ENCODE measurements at regions not wholly inside any gene's neighbourhood (a gene's known extent, or its start where the extent isn't known, plus 50 kb on each side); places are given as distances from the start of the nearest gene placed in this dataset.

DNA sequence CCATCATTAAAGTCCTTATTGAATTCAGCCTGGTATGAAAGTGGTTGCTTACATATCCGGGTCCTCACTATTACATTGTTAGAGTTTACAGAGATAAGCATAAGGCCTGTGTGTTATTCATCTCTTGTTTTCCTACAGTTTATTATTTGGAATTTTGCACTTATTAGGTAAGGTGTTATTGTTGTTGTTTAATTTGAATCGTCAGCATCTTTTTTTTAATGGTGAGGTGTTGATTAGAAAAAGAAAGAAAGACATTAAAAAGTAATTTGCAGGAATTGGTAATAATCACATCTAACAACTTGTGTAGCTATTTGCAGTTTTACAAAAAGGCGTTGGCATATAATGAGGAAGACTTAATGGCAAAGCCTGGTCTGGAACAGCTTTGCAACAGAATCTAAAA, 158.6 kb downstream of the SAMD5 start:
- Histone ChIP-seq H3K27me3 (ENCODE audit: control insufficient read depth in 2 of 2, insufficient read depth in 2 of 2, low read length in 2 of 2) (no peaks in the 10 kb centered on the region), H3K27ac (ENCODE audit: low read depth in 2 of 2, low read length in 2 of 2) (no peak overlapping the region), H3K9ac (ENCODE audit: low read depth in 1 of 2, low read length in 2 of 2) (no peak overlapping the region), H3K4me1 (ENCODE audit: control insufficient read depth in 2 of 2, insufficient read depth in 2 of 2, low read length in 2 of 2) (no peaks in the 10 kb centered on the region), H3K4me3 (ENCODE audit: low read length in 2 of 2) (no peak overlapping the region), H3K36me3 (ENCODE audit: control insufficient read depth in 2 of 2, insufficient read depth in 2 of 2, low read length in 2 of 2) (no peaks in the 10 kb centered on the region), H3K9me3 (ENCODE audit: control insufficient read depth in 2 of 2, low read length in 2 of 2) (peaks cover 0 to 2% of the 10 kb centered on the region in 2 donors)

DNA sequence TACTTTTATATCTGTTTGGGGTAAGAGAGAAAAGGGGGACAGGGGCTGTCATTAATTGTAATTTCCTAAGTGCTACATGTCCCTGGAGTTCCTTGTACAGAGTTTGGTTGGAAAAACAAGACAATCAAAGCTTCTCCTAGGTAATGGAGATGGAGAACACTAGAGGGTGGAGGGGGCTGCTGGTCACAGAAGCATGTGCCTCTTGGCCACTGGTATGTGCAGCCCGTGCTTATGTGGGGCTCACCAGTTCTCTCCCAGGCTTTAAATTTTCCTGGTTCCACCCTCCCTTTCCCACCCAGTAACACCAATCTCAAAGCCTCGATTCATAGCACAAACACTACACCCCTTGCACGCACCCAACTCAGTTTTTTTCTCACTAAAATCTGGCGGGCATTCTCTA, 165.6 kb downstream of the SAMD5 start:
- Histone ChIP-seq H3K9ac (ENCODE audit: low read depth in 1 of 2, low read length in 2 of 2) (no peak overlapping the region), H3K27me3 (ENCODE audit: control insufficient read depth in 2 of 2, insufficient read depth in 2 of 2, low read length in 2 of 2) (no peaks in the 10 kb centered on the region), H3K36me3 (ENCODE audit: control insufficient read depth in 2 of 2, insufficient read depth in 2 of 2, low read length in 2 of 2) (no peaks in the 10 kb centered on the region), H3K9me3 (ENCODE audit: control insufficient read depth in 2 of 2, low read length in 2 of 2) (peaks cover 0 to under 1% of the 10 kb centered on the region in 2 donors), H3K4me3 (ENCODE audit: low read length in 2 of 2) (no peak overlapping the region), H3K27ac (ENCODE audit: low read depth in 2 of 2, low read length in 2 of 2) (no peak overlapping the region), H3K4me1 (ENCODE audit: control insufficient read depth in 2 of 2, insufficient read depth in 2 of 2, low read length in 2 of 2) (no peaks in the 10 kb centered on the region)

DNA sequence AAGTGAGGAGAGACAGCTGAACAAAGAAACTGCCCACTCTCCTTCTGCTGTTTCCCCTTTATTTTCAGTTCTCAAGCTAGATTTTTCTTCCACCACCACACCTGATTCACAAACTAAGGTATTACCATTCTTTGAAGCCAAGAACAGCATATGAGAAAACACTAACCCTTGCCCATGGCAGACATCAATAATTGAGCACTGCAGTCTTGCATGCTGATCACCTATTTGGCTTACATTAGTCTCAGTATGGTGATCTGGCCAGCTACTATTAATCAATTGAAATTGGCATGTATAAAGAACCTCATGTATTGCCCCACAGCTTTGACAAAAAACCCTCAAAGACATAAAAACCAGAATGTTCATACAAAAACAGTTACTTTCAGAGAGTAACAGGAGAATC, 166.3 kb downstream of the SAMD5 start:
- Histone ChIP-seq H3K4me3 (ENCODE audit: low read length in 2 of 2) (no peak overlapping the region), H3K9me3 (ENCODE audit: control insufficient read depth in 2 of 2, low read length in 2 of 2) (no peaks in the 10 kb centered on the region), H3K36me3 (ENCODE audit: control insufficient read depth in 2 of 2, insufficient read depth in 2 of 2, low read length in 2 of 2) (no peaks in the 10 kb centered on the region), H3K27me3 (ENCODE audit: control insufficient read depth in 2 of 2, insufficient read depth in 2 of 2, low read length in 2 of 2) (no peaks in the 10 kb centered on the region), H3K27ac (ENCODE audit: low read depth in 2 of 2, low read length in 2 of 2) (no peak overlapping the region), H3K4me1 (ENCODE audit: control insufficient read depth in 2 of 2, insufficient read depth in 2 of 2, low read length in 2 of 2) (no peaks in the 10 kb centered on the region), H3K9ac (ENCODE audit: low read depth in 1 of 2, low read length in 2 of 2) (no peak overlapping the region)

DNA sequence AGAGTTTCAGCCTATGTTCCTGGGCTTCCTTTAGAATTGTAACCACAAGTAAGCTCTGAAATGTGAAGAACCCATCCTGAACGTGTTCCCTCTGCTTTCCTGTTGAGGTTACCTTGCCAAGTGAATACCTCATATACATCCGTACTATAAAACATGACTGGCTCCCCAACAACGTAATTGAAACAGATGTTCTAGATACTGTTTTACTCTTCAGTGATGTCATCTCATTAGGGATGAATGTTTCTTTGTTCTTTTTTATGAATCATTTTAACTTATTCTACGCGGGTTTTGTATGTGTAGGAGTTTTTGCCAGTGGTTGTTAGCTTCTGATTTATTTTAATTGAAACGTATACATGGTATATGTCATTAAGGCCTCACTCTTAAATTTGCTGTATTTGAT, 166.8 kb downstream of the SAMD5 start:
- Histone ChIP-seq H3K27ac (ENCODE audit: low read depth in 2 of 2, low read length in 2 of 2) (no peak overlapping the region), H3K9ac (ENCODE audit: low read depth in 1 of 2, low read length in 2 of 2) (no peak overlapping the region), H3K4me1 (ENCODE audit: control insufficient read depth in 2 of 2, insufficient read depth in 2 of 2, low read length in 2 of 2) (no peaks in the 10 kb centered on the region), H3K4me3 (ENCODE audit: low read length in 2 of 2) (no peak overlapping the region), H3K9me3 (ENCODE audit: control insufficient read depth in 2 of 2, low read length in 2 of 2) (no peaks in the 10 kb centered on the region), H3K36me3 (ENCODE audit: control insufficient read depth in 2 of 2, insufficient read depth in 2 of 2, low read length in 2 of 2) (no peaks in the 10 kb centered on the region), H3K27me3 (ENCODE audit: control insufficient read depth in 2 of 2, insufficient read depth in 2 of 2, low read length in 2 of 2) (no peaks in the 10 kb centered on the region)

DNA sequence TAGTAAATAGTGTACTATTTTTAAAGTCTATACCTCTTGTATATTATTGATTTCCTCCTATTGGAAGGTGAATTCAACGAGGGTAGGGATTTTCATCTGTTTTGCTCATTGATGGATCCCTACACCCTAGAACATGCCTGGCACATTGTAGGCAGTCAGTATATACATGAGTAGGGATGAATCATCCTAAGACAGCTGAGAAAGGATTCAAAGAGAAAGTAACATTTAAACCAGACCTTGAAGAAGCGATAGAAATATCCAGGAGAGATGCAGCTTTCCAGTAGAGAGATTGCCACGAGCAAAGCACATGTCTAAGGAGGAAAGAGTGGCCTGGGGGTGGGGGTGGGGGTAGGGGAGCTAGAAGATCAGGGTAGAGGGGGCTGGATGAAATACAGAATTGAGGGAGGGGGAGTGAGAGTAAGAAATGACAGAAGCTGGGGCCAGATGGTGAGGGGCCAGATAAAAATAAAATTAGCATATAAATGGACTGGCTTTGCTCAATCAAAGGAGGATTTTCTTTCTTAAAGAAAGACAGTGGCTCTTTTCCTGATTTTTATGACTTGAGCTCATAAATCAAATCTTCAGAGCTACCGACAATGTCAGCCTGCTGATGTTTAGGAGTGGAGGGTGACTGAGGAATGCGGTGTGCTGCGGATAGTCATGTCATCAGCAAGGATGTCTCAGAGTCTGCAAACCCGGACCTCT, 168.2 kb downstream of the SAMD5 start:
- no peaks in the 10 kb centered on the region for H3K4me1 ChIP-seq (ENCODE audit: control insufficient read depth in 2 of 2, insufficient read depth in 2 of 2, low read length in 2 of 2)
- no peaks in the 10 kb centered on the region for H3K9me3 ChIP-seq (ENCODE audit: control insufficient read depth in 2 of 2, low read length in 2 of 2)
- H3K4me3 ChIP-seq (ENCODE audit: low read length in 2 of 2) = no peak overlapping the region
- H3K27me3 ChIP-seq (ENCODE audit: control insufficient read depth in 2 of 2, insufficient read depth in 2 of 2, low read length in 2 of 2) = no peaks in the 10 kb centered on the region
- H3K27ac ChIP-seq (ENCODE audit: low read depth in 2 of 2, low read length in 2 of 2) = no peak overlapping the region
- no peak overlapping the region for H3K9ac ChIP-seq (ENCODE audit: low read depth in 1 of 2, low read length in 2 of 2)
- H3K36me3 ChIP-seq (ENCODE audit: control insufficient read depth in 2 of 2, insufficient read depth in 2 of 2, low read length in 2 of 2) = no peaks in the 10 kb centered on the region

DNA sequence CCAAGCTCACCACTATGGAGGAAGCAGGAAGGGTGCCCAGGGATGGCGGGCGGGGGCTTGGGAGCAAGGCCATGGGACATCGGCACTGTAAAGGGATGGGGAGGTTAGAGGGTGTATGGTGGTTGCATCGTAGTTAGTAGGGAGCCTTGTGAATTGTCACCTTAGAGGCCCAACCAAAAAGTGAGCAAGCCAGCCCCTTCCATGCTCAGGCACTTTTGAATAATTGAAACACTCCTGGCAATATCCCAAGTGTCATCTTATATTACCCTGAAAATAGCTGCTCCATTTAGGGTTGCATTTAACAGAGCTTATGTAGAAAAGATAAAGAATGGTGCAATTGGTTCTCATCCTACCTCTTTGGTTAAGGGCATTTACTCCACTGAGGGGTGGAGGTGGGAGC, 169.2 kb downstream of the SAMD5 start:
- no peak overlapping the region for H3K4me3 ChIP-seq (ENCODE audit: low read length in 2 of 2)
- H3K27ac ChIP-seq (ENCODE audit: low read depth in 2 of 2, low read length in 2 of 2) = no peak overlapping the region
- H3K9ac ChIP-seq (ENCODE audit: low read depth in 1 of 2, low read length in 2 of 2) = no peak overlapping the region
- H3K9me3 ChIP-seq (ENCODE audit: control insufficient read depth in 2 of 2, low read length in 2 of 2) = no peaks in the 10 kb centered on the region
- no peaks in the 10 kb centered on the region for H3K27me3 ChIP-seq (ENCODE audit: control insufficient read depth in 2 of 2, insufficient read depth in 2 of 2, low read length in 2 of 2)
- no peaks in the 10 kb centered on the region for H3K36me3 ChIP-seq (ENCODE audit: control insufficient read depth in 2 of 2, insufficient read depth in 2 of 2, low read length in 2 of 2)
- no peaks in the 10 kb centered on the region for H3K4me1 ChIP-seq (ENCODE audit: control insufficient read depth in 2 of 2, insufficient read depth in 2 of 2, low read length in 2 of 2)

DNA sequence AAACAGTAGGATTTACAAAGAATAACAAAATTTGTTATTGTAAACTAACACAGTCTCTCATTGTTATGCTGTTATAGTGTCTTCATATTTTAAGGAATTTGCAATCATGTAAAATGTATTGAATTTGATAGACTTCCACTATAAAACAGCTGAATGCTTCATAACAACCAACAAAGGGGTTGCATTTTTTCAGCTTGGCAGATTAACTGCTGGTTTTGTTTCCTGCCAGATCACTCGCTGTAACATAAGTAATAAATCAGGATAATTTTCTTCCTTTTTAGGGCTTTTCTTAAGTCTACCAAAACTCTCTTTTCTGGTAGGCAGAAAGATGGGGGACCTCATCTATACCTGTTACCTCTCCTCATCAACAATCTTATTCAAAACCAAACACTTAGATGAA, 169.8 kb downstream of the SAMD5 start:
- Histone ChIP-seq H3K36me3 (ENCODE audit: control insufficient read depth in 2 of 2, insufficient read depth in 2 of 2, low read length in 2 of 2) (no peaks in the 10 kb centered on the region), H3K27ac (ENCODE audit: low read depth in 2 of 2, low read length in 2 of 2) (no peak overlapping the region), H3K4me1 (ENCODE audit: control insufficient read depth in 2 of 2, insufficient read depth in 2 of 2, low read length in 2 of 2) (no peaks in the 10 kb centered on the region), H3K9me3 (ENCODE audit: control insufficient read depth in 2 of 2, low read length in 2 of 2) (no peaks in the 10 kb centered on the region), H3K9ac (ENCODE audit: low read depth in 1 of 2, low read length in 2 of 2) (no peak overlapping the region), H3K4me3 (ENCODE audit: low read length in 2 of 2) (no peak overlapping the region), H3K27me3 (ENCODE audit: control insufficient read depth in 2 of 2, insufficient read depth in 2 of 2, low read length in 2 of 2) (no peaks in the 10 kb centered on the region)

DNA sequence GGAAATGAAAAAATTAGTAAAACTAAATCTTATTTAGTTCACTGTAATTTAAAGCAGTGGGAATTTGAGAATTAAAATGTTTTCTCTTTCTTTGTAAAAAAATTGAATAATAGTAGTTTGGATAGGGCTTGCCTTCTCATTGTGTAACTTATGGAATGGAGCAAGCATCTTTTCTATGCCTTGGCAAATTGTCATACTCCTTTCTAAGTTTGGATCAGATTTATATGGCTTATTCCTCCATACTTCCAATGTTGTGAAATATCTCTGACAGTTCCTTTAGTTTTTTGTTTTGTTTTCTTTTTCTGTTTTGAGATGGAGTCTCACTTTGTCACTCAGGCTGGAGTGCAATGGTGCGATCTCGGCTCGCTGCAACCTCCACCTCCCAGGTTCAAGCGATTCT, 176.4 kb downstream of the SAMD5 start:
- Histone ChIP-seq H3K9me3 (ENCODE audit: control insufficient read depth in 2 of 2, low read length in 2 of 2) (no peaks in the 10 kb centered on the region), H3K4me3 (ENCODE audit: low read length in 2 of 2) (no peak overlapping the region), H3K9ac (ENCODE audit: low read depth in 1 of 2, low read length in 2 of 2) (no peak overlapping the region), H3K27me3 (ENCODE audit: control insufficient read depth in 2 of 2, insufficient read depth in 2 of 2, low read length in 2 of 2) (no peaks in the 10 kb centered on the region), H3K4me1 (ENCODE audit: control insufficient read depth in 2 of 2, insufficient read depth in 2 of 2, low read length in 2 of 2) (no peaks in the 10 kb centered on the region), H3K27ac (ENCODE audit: low read depth in 2 of 2, low read length in 2 of 2) (no peak overlapping the region), H3K36me3 (ENCODE audit: control insufficient read depth in 2 of 2, insufficient read depth in 2 of 2, low read length in 2 of 2) (no peaks in the 10 kb centered on the region)

DNA sequence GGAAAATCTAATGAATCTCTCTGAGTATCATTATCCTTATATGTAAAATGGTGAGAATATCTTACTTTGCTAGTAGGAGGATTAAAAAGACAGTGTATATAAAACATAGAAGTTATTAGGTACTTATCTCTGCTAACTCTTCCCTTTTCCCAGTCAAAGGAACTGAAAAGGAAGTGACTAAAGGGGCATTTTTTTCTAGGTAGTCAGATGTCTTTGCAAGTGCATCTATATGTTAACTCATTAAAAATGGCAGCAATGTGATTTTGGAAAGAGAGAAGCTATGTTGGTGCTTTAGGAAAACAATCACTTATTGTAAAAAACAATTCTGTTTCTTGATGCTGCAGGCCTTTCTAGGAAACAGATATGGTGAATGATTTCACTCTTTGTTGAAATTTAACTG, 180.9 kb downstream of the SAMD5 start:
- H3K9ac ChIP-seq (ENCODE audit: low read depth in 1 of 2, low read length in 2 of 2) = no peak overlapping the region
- no peak overlapping the region for H3K27ac ChIP-seq (ENCODE audit: low read depth in 2 of 2, low read length in 2 of 2)
- no peaks in the 10 kb centered on the region for H3K4me1 ChIP-seq (ENCODE audit: control insufficient read depth in 2 of 2, insufficient read depth in 2 of 2, low read length in 2 of 2)
- no peaks in the 10 kb centered on the region for H3K36me3 ChIP-seq (ENCODE audit: control insufficient read depth in 2 of 2, insufficient read depth in 2 of 2, low read length in 2 of 2)
- no peak overlapping the region for H3K4me3 ChIP-seq (ENCODE audit: low read length in 2 of 2)
- no peaks in the 10 kb centered on the region for H3K27me3 ChIP-seq (ENCODE audit: control insufficient read depth in 2 of 2, insufficient read depth in 2 of 2, low read length in 2 of 2)
- H3K9me3 ChIP-seq (ENCODE audit: control insufficient read depth in 2 of 2, low read length in 2 of 2) = no peaks in the 10 kb centered on the region

DNA sequence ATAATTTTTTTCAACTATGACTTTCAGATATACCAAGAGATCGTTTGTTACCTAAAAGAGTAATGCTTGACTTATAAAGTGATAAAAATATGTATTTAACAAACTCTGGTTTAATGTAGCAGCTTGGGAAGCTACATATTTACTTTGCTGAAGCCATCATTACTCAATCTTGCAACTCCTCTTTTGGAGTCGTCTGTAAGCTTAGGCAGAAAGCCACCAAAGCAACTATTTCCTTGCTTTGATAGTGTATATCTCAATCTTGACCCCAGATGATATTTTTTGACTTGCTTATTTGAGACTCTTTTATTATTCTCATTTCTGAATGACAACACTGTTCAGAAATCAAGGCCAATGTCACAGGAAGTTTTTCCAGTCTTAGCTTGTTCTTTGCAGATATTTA, 183.0 kb downstream of the SAMD5 start:
- no peaks in the 10 kb centered on the region for H3K4me1 ChIP-seq (ENCODE audit: control insufficient read depth in 2 of 2, insufficient read depth in 2 of 2, low read length in 2 of 2)
- no peaks in the 10 kb centered on the region for H3K9me3 ChIP-seq (ENCODE audit: control insufficient read depth in 2 of 2, low read length in 2 of 2)
- H3K27me3 ChIP-seq (ENCODE audit: control insufficient read depth in 2 of 2, insufficient read depth in 2 of 2, low read length in 2 of 2) = no peaks in the 10 kb centered on the region
- H3K27ac ChIP-seq (ENCODE audit: low read depth in 2 of 2, low read length in 2 of 2) = no peak overlapping the region
- no peak overlapping the region for H3K4me3 ChIP-seq (ENCODE audit: low read length in 2 of 2)
- no peak overlapping the region for H3K9ac ChIP-seq (ENCODE audit: low read depth in 1 of 2, low read length in 2 of 2)
- no peaks in the 10 kb centered on the region for H3K36me3 ChIP-seq (ENCODE audit: control insufficient read depth in 2 of 2, insufficient read depth in 2 of 2, low read length in 2 of 2)

DNA sequence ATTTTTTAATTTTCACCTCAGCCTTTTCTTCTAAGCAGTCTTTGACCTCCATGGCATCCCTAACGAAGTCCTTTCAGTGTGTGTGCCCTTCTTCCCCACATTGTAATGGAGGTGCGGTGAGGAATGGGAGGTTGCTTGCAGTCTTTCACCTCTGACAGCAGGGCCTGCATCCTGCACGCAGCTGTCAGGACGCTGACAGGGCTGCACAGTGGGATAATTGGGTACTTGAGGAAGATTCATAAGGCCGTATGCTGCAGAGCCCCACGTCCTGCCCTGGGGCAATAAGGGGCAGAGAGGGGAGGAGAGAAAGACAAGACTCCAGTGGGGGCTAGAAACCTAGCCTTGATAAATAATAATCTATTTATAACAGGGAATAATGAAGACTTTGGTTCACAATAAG, 184.7 kb downstream of the SAMD5 start:
- Histone ChIP-seq H3K9me3 (ENCODE audit: control insufficient read depth in 2 of 2, low read length in 2 of 2) (no peaks in the 10 kb centered on the region), H3K4me3 (ENCODE audit: low read length in 2 of 2) (no peak overlapping the region), H3K36me3 (ENCODE audit: control insufficient read depth in 2 of 2, insufficient read depth in 2 of 2, low read length in 2 of 2) (no peaks in the 10 kb centered on the region), H3K27ac (ENCODE audit: low read depth in 2 of 2, low read length in 2 of 2) (no peak overlapping the region), H3K27me3 (ENCODE audit: control insufficient read depth in 2 of 2, insufficient read depth in 2 of 2, low read length in 2 of 2) (no peaks in the 10 kb centered on the region), H3K4me1 (ENCODE audit: control insufficient read depth in 2 of 2, insufficient read depth in 2 of 2, low read length in 2 of 2) (no peaks in the 10 kb centered on the region), H3K9ac (ENCODE audit: low read depth in 1 of 2, low read length in 2 of 2) (no peak overlapping the region)
